Sigmoid colon (tissue), 6 donors: ENCODE measurements at regions not wholly inside any gene's neighbourhood (a gene's known extent, or its start where the extent isn't known, plus 50 kb on each side); places are given as distances from the start of the nearest gene placed in this dataset.

Source experiments
- DNase-seq: peaks from one replicate; pipeline ENCODE4 v3.0.0-alpha.2; 2019
- H3K27ac ChIP-seq, 4 donors: fragments of 200-600 bp; sonication (generic); one replicate each; pipeline ENCODE4 v1.5.1; 2016 to 2019; ENCODE audit warnings: mild to moderate bottlenecking in 1 of 4
- H3K27me3 ChIP-seq, 3 donors: fragments of 200-600 bp; sonication (generic); one replicate each; pipeline ENCODE4 v1.5.1; 2019; ENCODE audit warnings: mild to moderate bottlenecking in 1 of 3
- H3K36me3 ChIP-seq, 4 donors: fragments of 200-600 bp; sonication (generic); one replicate each; pipeline ENCODE4 v1.5.1; 2016 to 2019
- H3K4me1 ChIP-seq, 4 donors: fragments of 200-600 bp; sonication (generic); one replicate each; pipeline ENCODE4 v1.5.1; 2017 to 2019
- H3K4me3 ChIP-seq, 4 donors: fragments of 200-600 bp; sonication (generic); one replicate each; pipeline ENCODE4 v1.5.1; 2017 to 2019; ENCODE audit warnings: mild to moderate bottlenecking in 2 of 4, moderate library complexity in 1 of 4
- H3K9me3 ChIP-seq, 4 donors: fragments of 200-600 bp in 3 of 4; sonication (generic) in 3 of 4; one replicate each; pipeline versions ENCODE4 v1.5.1 to v1.6.1; 2013 to 2019
- CTCF ChIP-seq, 4 experiments: fragments of 450-650 bp in 3 of 4; fragments of 200-600 bp in 1 of 4; IDR thresholded peaks; one replicate each; pipeline ENCODE4 v1.5.1; 2016 to 2019; ENCODE audit warnings: antibody characterized with exemption in 4 of 4, mild to moderate bottlenecking in 3 of 4, moderate library complexity in 2 of 4
- EP300 ChIP-seq, 4 donors: sonication (generic); formaldehyde crosslinking; IDR thresholded peaks; one replicate each; pipeline ENCODE4 v1.6.1; 2017; ENCODE audit warnings: antibody characterized with exemption in 4 of 4
- POLR2A ChIP-seq, 2 donors: fragments of 450-650 bp; IDR thresholded peaks; one replicate each; pipeline ENCODE4 v1.6.1; 2016; ENCODE audit warnings: antibody characterized with exemption in 2 of 2, mild to moderate bottlenecking in 2 of 2, moderate library complexity in 2 of 2
- POLR2AphosphoS5 ChIP-seq, 4 donors: sonication (generic); formaldehyde crosslinking; IDR thresholded peaks; one replicate each; pipeline ENCODE4 v1.6.1; 2017; ENCODE audit warnings: antibody characterized with exemption in 4 of 4
- WGBS, 2 donors: extraction: QIAGEN DNeasy Blood & Tissue Kit; methylation state at CpG; one replicate each; pipeline ENCODE4 v1.1.7; 2013; 5-methylcytosine and 5-hydroxymethylcytosine counted together
- intact Hi-C: fragments of 100-400 bp; cut with DNase I; formaldehyde crosslinking; loops from one replicate; pipeline ENCODE4 v1.15.1; 2023
- small RNA-seq, 3 donors: library from RNA; depleted of rRNA; stranded (forward); fragments of <200 nt; gene quantifications; one replicate each; pipeline ENCODE3, GENCODE V24; 2016
- donor health status: healthy with polysubstance abuse.
- donor health status: healthy.

DNA sequence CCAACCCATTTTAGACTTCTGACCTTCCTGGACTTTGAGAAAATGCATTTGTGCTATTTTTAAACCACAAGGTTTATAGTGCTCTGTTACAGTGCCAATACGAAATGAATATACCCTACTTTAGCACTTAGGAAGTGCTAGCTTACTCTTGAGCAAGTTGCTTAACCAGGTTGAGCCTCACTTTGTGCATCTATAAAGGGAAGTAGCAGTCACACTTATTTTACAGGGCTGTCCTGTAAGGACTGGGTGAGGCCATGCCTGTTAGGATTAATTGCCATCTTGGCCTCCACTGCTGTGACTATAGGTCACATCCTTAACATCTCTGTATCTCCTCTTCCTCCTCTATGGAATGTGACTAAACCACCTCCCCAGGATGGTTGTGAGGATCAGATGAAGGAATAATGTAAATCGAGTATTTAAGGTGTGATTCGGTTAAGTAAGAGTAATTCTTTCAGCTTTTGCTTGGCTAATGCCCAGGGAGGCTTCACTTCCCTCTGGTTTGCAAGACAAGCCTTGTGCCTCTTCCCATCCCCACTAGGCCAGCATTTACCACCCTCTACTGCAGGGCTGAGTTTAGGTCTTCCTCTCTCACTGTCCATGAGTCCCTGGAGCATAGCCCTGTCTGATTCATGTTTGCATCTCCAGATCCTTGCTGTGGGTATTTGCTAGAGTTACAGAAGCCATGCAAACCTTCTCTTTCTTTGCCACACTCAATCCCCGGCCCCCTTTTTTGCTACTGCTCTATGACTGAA is 341.2 kb downstream of the ZNF521 start:
- Histone ChIP-seq H3K36me3 (no peaks in the 10 kb centered on the region), H3K9me3 (no peaks in the 10 kb centered on the region), H3K27me3 (no peaks in the 10 kb centered on the region), H3K4me1 (no peaks in the 10 kb centered on the region), H3K27ac (no peak overlapping the region), H3K4me3 (no peak overlapping the region)
- WGBS, 2 donors = 77 to 83% methylated on average over 4 of the region's 4 CpGs
- intact Hi-C loops = no loop called here
- TF ChIP-seq CTCF (IDR thresholded peaks at IDR 0.05) (no peak), EP300 (IDR thresholded peaks at IDR 0.05) (no peak), POLR2AphosphoS5 (IDR thresholded peaks at IDR 0.05) (no peak), POLR2A (IDR thresholded peaks at IDR 0.05) (no peak)
- DNase-seq = no peak

Small RNAs in the stretch of these regions (small RNA-seq; reads per million reads assigned to genes)
- 0 reads per million in 3 donors for gene PPIAP57
